CD8-positive, alpha-beta memory T cell (primary cell): ENCODE measurements at regions not wholly inside any gene's neighbourhood (a gene's known extent, or its start where the extent isn't known, plus 50 kb on each side); places are given as distances from the start of the nearest gene placed in this dataset.
"Not testable (repeated sequence)": the region's sequence is repeated elsewhere in the genome, so short reads cannot be mapped to it uniquely, and the experiment has no call there.

Experiments used
- CTCF ChIA-PET: fragments of 350-600 bp; sonication (Branson Sonifier 250); formaldehyde crosslinking; loops from one replicate; lab custom pipeline; 2021; ENCODE audit warnings: antibody characterized with exemption; lab: Charles Lee
- POLR2A ChIA-PET: fragments of 350-600 bp; sonication (Branson Sonifier 250); formaldehyde crosslinking; loops from one replicate; lab custom pipeline; 2021; ENCODE audit warnings: antibody characterized with exemption; lab: Charles Lee
- DNase-seq, 5 donors: peaks; one replicate each; pipeline versions ENCODE4 v3.0.0 to v3.0.0-alpha.2; 2020 to 2022; ENCODE audit warnings: mixed read lengths in 1 of 5
- H3K27ac ChIP-seq: one replicate; pipeline ENCODE4 v1.7.0; 2013; ENCODE audit warnings: low read depth, mild to moderate bottlenecking, low read length, moderate library complexity
- H3K27me3 ChIP-seq: 2 replicates; pipeline ENCODE4 v1.7.0; 2013; ENCODE audit warnings: low read length, mild to moderate bottlenecking; ENCODE audit not compliant: insufficient read depth, poor library complexity, severe bottlenecking
- H3K36me3 ChIP-seq: 2 replicates; pipeline ENCODE4 v1.7.0; 2013; ENCODE audit warnings: mild to moderate bottlenecking, low read length, moderate library complexity; ENCODE audit not compliant: insufficient read depth
- H3K4me1 ChIP-seq: 2 replicates; pipeline ENCODE4 v1.7.0; 2013; ENCODE audit warnings: mild to moderate bottlenecking, low read length, moderate library complexity; ENCODE audit not compliant: insufficient read depth
- H3K4me3 ChIP-seq: 2 replicates; pipeline ENCODE4 v1.7.0; 2013; ENCODE audit warnings: mild to moderate bottlenecking, low read length
- H3K9me3 ChIP-seq: 2 replicates; pipeline ENCODE4 v1.7.0; 2013; ENCODE audit warnings: mild to moderate bottlenecking, low read length
- H3K27ac Mint-ChIP-seq, 8 donors: one replicate each; pipeline ENCODE4 v1.8.0; 2020 to 2021; ENCODE audit warnings: mixed read lengths in 8 of 8, mild to moderate bottlenecking in 6 of 8, inconsistent platforms in 3 of 8, moderate library complexity in 3 of 8
- H3K27me3 Mint-ChIP-seq, 2 donors: one replicate each; pipeline ENCODE4 v1.8.0; 2020 to 2021; ENCODE audit warnings: mixed read lengths in 2 of 2, mild to moderate bottlenecking in 1 of 2, moderate library complexity in 1 of 2
- H3K36me3 Mint-ChIP-seq, 3 donors: one replicate each; pipeline ENCODE4 v1.8.0; 2020 to 2021; ENCODE audit warnings: mixed read lengths in 3 of 3, inconsistent platforms in 1 of 3, mild to moderate bottlenecking in 1 of 3
- H3K4me1 Mint-ChIP-seq, 3 donors: one replicate each; pipeline ENCODE4 v1.8.0; 2020 to 2021; ENCODE audit warnings: mixed read lengths in 3 of 3, inconsistent platforms in 1 of 3, mild to moderate bottlenecking in 1 of 3
- H3K4me3 Mint-ChIP-seq, 7 donors: one replicate each; pipeline ENCODE4 v1.8.0; 2020 to 2021; ENCODE audit warnings: mixed read lengths in 7 of 7, mild to moderate bottlenecking in 6 of 7, moderate library complexity in 4 of 7, inconsistent platforms in 2 of 7
- H3K9me3 Mint-ChIP-seq, 5 donors: one replicate each; pipeline ENCODE4 v1.8.0; 2020 to 2022; ENCODE audit warnings: mixed read lengths in 5 of 5, mild to moderate bottlenecking in 3 of 5, moderate library complexity in 2 of 5, inconsistent platforms in 1 of 5

- Mint-ChIP-seq H3K36me3 (no peaks in the 10 kb centered on the region), H3K27me3 (peaks cover 0 to 2% of the 10 kb centered on the region in 2 donors), H3K4me1 (no peaks in the 10 kb centered on the region), H3K9me3 (peaks cover 1 to 6% (median 6%) of the 10 kb centered on the region in 5 donors), H3K27ac (no peak overlapping the region), H3K4me3 (no peak overlapping the region)
- Histone ChIP-seq H3K9me3 (no peaks in the 10 kb centered on the region), H3K27ac (no peak overlapping the region), H3K4me3 (no peak overlapping the region), H3K4me1 (no peaks in the 10 kb centered on the region), H3K27me3 (no peaks in the 10 kb centered on the region), H3K36me3 (no peaks in the 10 kb centered on the region)
- CTCF ChIA-PET, result no interaction called here
- POLR2A ChIA-PET, result no interaction called here
- no peak for DNase-seq
These were observed 476.6 kb upstream of the TMEM132C start for GRCh38 chr12:127790376-127790775.

GRCh38 chr12:127791217-127791616 lies 475.8 kb upstream of the TMEM132C start:
- Histone ChIP-seq H3K36me3 (no peaks in the 10 kb centered on the region), H3K27me3 (no peaks in the 10 kb centered on the region), H3K4me3 (no peak overlapping the region), H3K27ac (no peak overlapping the region), H3K9me3 (no peaks in the 10 kb centered on the region), H3K4me1 (no peaks in the 10 kb centered on the region)
- no peaks in the 10 kb centered on the region for H3K4me1 Mint-ChIP-seq
- ChIA-PET CTCF (no interaction called here), POLR2A (no interaction called here)
- no peak overlapping the region for H3K4me3 Mint-ChIP-seq
- no peaks in the 10 kb centered on the region for H3K36me3 Mint-ChIP-seq
- no peak for DNase-seq
- peaks cover 0 to 6% (median 6%) of the 10 kb centered on the region in 5 donors for H3K9me3 Mint-ChIP-seq
- H3K27ac Mint-ChIP-seq, result no peak overlapping the region
- H3K27me3 Mint-ChIP-seq, result peaks cover 0 to 2% of the 10 kb centered on the region in 2 donors

- no peak overlapping the region for H3K27ac ChIP-seq
- Mint-ChIP-seq H3K27me3 (peaks cover 0 to 1% of the 10 kb centered on the region in 2 donors), H3K9me3 (peaks cover 0 to 10% (median 0%) of the 10 kb centered on the region in 5 donors), H3K27ac (no peak overlapping the region), H3K4me3 (no peak overlapping the region), H3K36me3 (no peaks in the 10 kb centered on the region), H3K4me1 (no peaks in the 10 kb centered on the region)
- CTCF ChIA-PET, result no interaction called here
- H3K27me3 ChIP-seq, result no peaks in the 10 kb centered on the region
- POLR2A ChIA-PET, result no interaction called here
- H3K4me1 ChIP-seq, result no peaks in the 10 kb centered on the region
- no peak overlapping the region for H3K4me3 ChIP-seq
- no peaks in the 10 kb centered on the region for H3K9me3 ChIP-seq
- no peaks in the 10 kb centered on the region for H3K36me3 ChIP-seq
- no peak for DNase-seq
These were observed 469.1 kb upstream of the TMEM132C start for GRCh38 chr12:127797918-127798317.

DNA sequence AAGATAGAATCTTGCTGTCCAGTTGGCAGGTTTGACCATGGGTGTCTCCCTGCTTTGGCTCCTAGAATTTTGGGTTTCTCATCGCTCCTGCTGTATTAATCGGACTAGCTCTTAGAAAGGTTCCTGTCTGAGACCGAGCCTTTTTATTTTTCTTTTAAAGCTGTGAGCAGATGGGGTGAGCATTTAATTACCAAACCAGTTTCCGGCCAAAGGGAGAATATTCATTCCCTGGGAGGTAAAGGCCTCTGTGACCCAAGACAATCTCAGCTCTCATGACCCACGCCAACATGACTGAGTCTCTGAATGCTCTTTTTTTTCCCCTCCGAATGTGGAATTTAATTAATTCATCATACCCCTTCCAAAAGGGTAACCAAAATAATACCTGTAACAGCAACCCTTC lies 464.7 kb upstream of the TMEM132C start:
- no peaks in the 10 kb centered on the region for H3K36me3 Mint-ChIP-seq
- Histone ChIP-seq H3K27me3 (no peaks in the 10 kb centered on the region), H3K36me3 (no peaks in the 10 kb centered on the region), H3K27ac (no peak overlapping the region), H3K4me1 (no peaks in the 10 kb centered on the region), H3K4me3 (no peak overlapping the region), H3K9me3 (no peaks in the 10 kb centered on the region)
- no peak overlapping the region for H3K4me3 Mint-ChIP-seq
- ChIA-PET POLR2A (no interaction called here), CTCF (no interaction called here)
- no peak for DNase-seq
- no peaks in the 10 kb centered on the region for H3K4me1 Mint-ChIP-seq
- peaks cover 0 to 8% (median 0%) of the 10 kb centered on the region in 5 donors for H3K9me3 Mint-ChIP-seq
- no peak overlapping the region for H3K27ac Mint-ChIP-seq
- peaks cover 0 to 1% of the 10 kb centered on the region in 2 donors for H3K27me3 Mint-ChIP-seq

DNA sequence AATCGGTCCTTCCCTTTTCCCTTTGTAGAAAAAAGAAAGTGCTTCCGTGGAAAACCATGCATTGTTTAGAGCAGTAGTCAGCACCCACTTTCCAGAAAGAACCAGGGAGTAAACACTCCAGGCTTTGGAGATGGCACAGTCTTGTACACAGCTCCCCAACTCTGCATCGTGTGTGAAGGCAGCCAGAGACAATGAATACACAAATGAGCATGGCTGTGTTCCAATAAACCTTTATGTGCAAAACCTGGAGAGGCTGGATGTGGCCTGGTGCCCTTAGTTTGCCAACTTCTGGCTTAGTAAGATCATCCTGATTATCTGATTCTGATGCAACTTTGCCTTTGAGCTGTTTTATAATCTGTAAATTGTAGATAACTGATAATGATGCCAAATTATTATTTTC lies 463.4 kb upstream of the TMEM132C start:
- no peak overlapping the region for H3K4me3 ChIP-seq
- Mint-ChIP-seq H3K4me3 (no peak overlapping the region), H3K36me3 (no peaks in the 10 kb centered on the region), H3K9me3 (peaks cover 0 to 8% (median 0%) of the 10 kb centered on the region in 5 donors), H3K27ac (no peak overlapping the region), H3K27me3 (no peaks in the 10 kb centered on the region), H3K4me1 (no peaks in the 10 kb centered on the region)
- H3K27me3 ChIP-seq, result no peaks in the 10 kb centered on the region
- H3K36me3 ChIP-seq, result no peaks in the 10 kb centered on the region
- POLR2A ChIA-PET, result no interaction called here
- CTCF ChIA-PET, result no interaction called here
- H3K27ac ChIP-seq, result no peak overlapping the region
- DNase-seq, result no peak
- H3K4me1 ChIP-seq, result no peaks in the 10 kb centered on the region
- H3K9me3 ChIP-seq, result no peaks in the 10 kb centered on the region

DNA sequence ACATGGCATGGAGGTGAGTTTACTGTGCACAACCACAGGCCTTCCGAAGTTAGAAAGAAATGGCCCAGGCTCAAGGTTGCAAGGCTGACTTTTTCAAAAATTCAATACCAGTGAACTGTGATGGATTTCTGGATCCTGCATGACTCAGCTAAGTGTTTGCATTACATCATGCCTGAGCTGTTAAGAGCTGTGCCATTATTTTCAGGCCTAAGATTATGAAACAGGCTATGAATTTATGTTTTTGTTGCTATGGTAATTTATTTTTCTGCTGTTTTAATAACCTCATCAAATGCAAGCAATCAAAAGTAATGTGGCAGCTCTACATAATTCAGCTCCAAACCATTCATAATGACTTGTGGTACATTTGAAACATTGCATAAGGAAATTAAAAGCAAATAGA lies 457.7 kb upstream of the TMEM132C start:
- H3K27me3 Mint-ChIP-seq, result peaks cover 0 to 3% of the 10 kb centered on the region in 2 donors
- H3K9me3 Mint-ChIP-seq, result peaks cover 0 to 8% (median 0%) of the 10 kb centered on the region in 5 donors
- DNase-seq, result no peak
- H3K4me3 ChIP-seq, result no peak overlapping the region
- ChIA-PET POLR2A (no interaction called here), CTCF (no interaction called here)
- no peak overlapping the region for H3K27ac Mint-ChIP-seq
- no peaks in the 10 kb centered on the region for H3K4me1 Mint-ChIP-seq
- H3K36me3 Mint-ChIP-seq, result no peaks in the 10 kb centered on the region
- H3K36me3 ChIP-seq, result no peaks in the 10 kb centered on the region
- H3K27me3 ChIP-seq, result no peaks in the 10 kb centered on the region
- no peaks in the 10 kb centered on the region for H3K4me1 ChIP-seq
- H3K27ac ChIP-seq, result no peak overlapping the region
- H3K9me3 ChIP-seq, result no peaks in the 10 kb centered on the region
- no peak overlapping the region for H3K4me3 Mint-ChIP-seq

DNA sequence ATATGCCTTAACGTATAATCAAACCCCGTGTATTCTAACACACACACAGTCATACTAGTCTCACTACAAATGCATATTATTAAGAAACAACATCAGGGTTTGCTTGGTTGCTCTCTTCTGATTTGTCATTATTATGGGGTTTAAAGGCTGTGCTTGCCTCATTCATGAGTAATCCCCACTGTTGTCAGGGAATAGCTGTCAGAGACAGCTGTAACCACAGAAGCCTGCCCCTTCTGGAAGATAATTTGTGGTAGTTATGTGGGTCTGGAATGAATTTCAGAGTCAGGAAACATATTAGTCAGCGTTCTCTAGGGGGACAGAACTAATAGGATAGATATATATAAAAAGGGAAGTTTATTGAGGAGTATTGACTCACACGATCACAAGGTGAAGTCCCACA lies 456.9 kb upstream of the TMEM132C start:
- no peaks in the 10 kb centered on the region for H3K4me1 ChIP-seq
- H3K4me3 ChIP-seq, result no peak overlapping the region
- no peaks in the 10 kb centered on the region for H3K36me3 ChIP-seq
- H3K27me3 ChIP-seq, result no peaks in the 10 kb centered on the region
- H3K27ac ChIP-seq, result no peak overlapping the region
- Mint-ChIP-seq H3K27ac (no peak overlapping the region), H3K36me3 (no peaks in the 10 kb centered on the region), H3K4me1 (no peaks in the 10 kb centered on the region), H3K9me3 (peaks cover 0 to 8% (median 0%) of the 10 kb centered on the region in 5 donors), H3K27me3 (peaks cover 0 to 3% of the 10 kb centered on the region in 2 donors), H3K4me3 (no peak overlapping the region)
- DNase-seq, result no peak
- POLR2A ChIA-PET, result no interaction called here
- no peaks in the 10 kb centered on the region for H3K9me3 ChIP-seq
- CTCF ChIA-PET, result no interaction called here

GRCh38 chr12:127810459-127810858 lies 456.5 kb upstream of the TMEM132C start:
- CTCF ChIA-PET, result not testable (repeated sequence)

DNA sequence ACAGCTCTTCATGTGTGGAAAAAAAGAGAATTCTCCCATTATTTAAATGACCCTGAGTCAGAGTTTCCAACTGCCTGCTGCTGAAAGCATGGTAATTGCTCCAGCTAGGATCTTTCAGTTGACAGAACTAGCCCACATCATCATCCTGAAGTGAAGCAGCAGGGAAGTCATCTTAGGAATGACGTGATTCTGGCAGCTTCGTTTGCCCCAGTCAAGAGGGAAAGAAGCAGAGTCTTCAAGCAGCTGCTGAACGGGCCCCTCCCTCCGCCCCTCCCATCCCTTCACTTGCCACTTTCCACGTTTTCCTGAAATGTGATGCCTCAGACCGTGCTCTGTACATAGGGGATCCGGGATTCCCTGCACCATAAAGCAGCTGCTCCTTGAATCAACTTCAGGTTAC lies 455.0 kb upstream of the TMEM132C start:
- H3K27me3 ChIP-seq, result no peaks in the 10 kb centered on the region
- peaks cover 0 to 8% (median 2%) of the 10 kb centered on the region in 5 donors for H3K9me3 Mint-ChIP-seq
- H3K27me3 Mint-ChIP-seq, result peaks cover 0 to 3% of the 10 kb centered on the region in 2 donors
- no peak overlapping the region for H3K27ac Mint-ChIP-seq
- H3K4me3 ChIP-seq, result no peak overlapping the region
- no peak for DNase-seq
- no peaks in the 10 kb centered on the region for H3K4me1 ChIP-seq
- H3K36me3 ChIP-seq, result no peaks in the 10 kb centered on the region
- H3K36me3 Mint-ChIP-seq, result no peaks in the 10 kb centered on the region
- no peaks in the 10 kb centered on the region for H3K9me3 ChIP-seq
- ChIA-PET POLR2A (no interaction called here), CTCF (interaction anchor here (0.6 kb wide), 1 partner anchor 205 kb away, joined by 3 read pairs; no protein-coding TSS in a partner anchor)
- no peak overlapping the region for H3K27ac ChIP-seq
- H3K4me3 Mint-ChIP-seq, result no peak overlapping the region
- H3K4me1 Mint-ChIP-seq, result no peaks in the 10 kb centered on the region

More at GRCh38 chr12:127810459-127810858, 456.5 kb upstream of the TMEM132C start:
- H3K27ac Mint-ChIP-seq, H3K4me1 Mint-ChIP-seq, DNase-seq, H3K9me3 Mint-ChIP-seq, H3K36me3 Mint-ChIP-seq, H3K27ac ChIP-seq, POLR2A ChIA-PET, H3K4me3 Mint-ChIP-seq, H3K36me3 ChIP-seq, H3K27me3 Mint-ChIP-seq, H3K4me3 ChIP-seq, H3K4me1 ChIP-seq, H3K9me3 ChIP-seq, H3K27me3 ChIP-seq: not testable (repeated sequence)
